ENCODE measurements at regions not wholly inside any gene's neighbourhood (a gene's known extent, or its start where the extent isn't known, plus 50 kb on each side); places are given as distances from the start of the nearest gene placed in this dataset.

GRCh38 chr22:49561976-49562375, 265.7 kb downstream of the BRD1 start:
- RAD21 ChIA-PET (ENCODE audit: low non-redundant PET in 1 of 2, low total read pairs in 2 of 2, uncharacterized antibody in 2 of 2, unreplicated experiment in 2 of 2) = no interaction called here
- Histone ChIP-seq H3K27me3 (ENCODE audit: insufficient read depth, low read length) (peaks cover 7% of the 10 kb centered on the region; the same call in 1 of the 2 replicates), H3K9me2 (ENCODE audit: insufficient read depth) (no peaks in the 10 kb centered on the region), H3K4me2 (ENCODE audit: low read length) (no peak overlapping the region), H3K4me3 (replicated peaks in 1 of 2; ENCODE audit: low read depth in 1 of 2, low read length in 2 of 2) (no peak overlapping the region), H3K79me2 (ENCODE audit: insufficient read depth, low read length) (peaks cover 28% of the 10 kb centered on the region; the same call in 1 of the 2 replicates), H4K20me1 (ENCODE audit: insufficient read depth) (no peaks in the 10 kb centered on the region), H3K9me3 (ENCODE audit: control insufficient read depth in 1 of 2, insufficient read depth in 1 of 2, low read depth in 1 of 2, low read length in 2 of 2) (no peaks in the 10 kb centered on the region), H3K4me1 (ENCODE audit: control insufficient read depth in 1 of 2, insufficient read depth in 2 of 2, low read length in 2 of 2) (no peaks in the 10 kb centered on the region), H3K36me3 (ENCODE audit: control insufficient read depth in 1 of 2, insufficient read depth in 2 of 2, low read length in 2 of 2) (no peaks in the 10 kb centered on the region), H2AFZ (ENCODE audit: low read depth, low read length, poor library complexity, severe bottlenecking) (no peak overlapping the region), H3K27ac (ENCODE audit: low read depth, low read length) (no peak overlapping the region), H3K9ac (ENCODE audit: low read length) (no peak overlapping the region)
- DNase-seq (ENCODE audit: low read depth, low spot score) = no peak
- intact Hi-C loops (cut with micrococcal nuclease) = no loop called here
- ATAC-seq = no peak
- POLR2A ChIA-PET = no interaction called here
- BruUV-seq (replicated peaks) = no TSS peak
- TF ChIP-seq RAD21 (IDR thresholded peaks at IDR 0.05; ENCODE audit: low read depth) = no peak
- no peak for TF ChIP-seq ZBTB33 (IDR thresholded peaks at IDR 0.05; ENCODE audit: extremely low read depth, insufficient replicate concordance, low read length)
- TF ChIP-seq EGR1 (IDR thresholded peaks at IDR 0.05; ENCODE audit: low read depth) = no peak
- no peak for TF ChIP-seq SP1 (IDR thresholded peaks at IDR 0.05; ENCODE audit: low read depth)
- no peak for TF ChIP-seq JUND (IDR thresholded peaks at IDR 0.05)
- no peak for TF ChIP-seq POLR2AphosphoS5 (IDR thresholded peaks at IDR 0.05; ENCODE audit: low read depth, low read length)
- TF ChIP-seq ELF1 (IDR thresholded peaks at IDR 0.05; ENCODE audit: borderline replicate concordance, low read depth) = no peak
- no peak for TF ChIP-seq FOSL1 (IDR thresholded peaks at IDR 0.05; ENCODE audit: low read depth)
- TF ChIP-seq SIN3A (IDR thresholded peaks at IDR 0.05; ENCODE audit: low read depth) = no peak
- TF ChIP-seq ZFX (IDR thresholded peaks at IDR 0.05) = no peak
- TF ChIP-seq EZH2phosphoT487 (IDR thresholded peaks at IDR 0.05; ENCODE audit: borderline replicate concordance) = no peak
- TF ChIP-seq SRF (IDR thresholded peaks at IDR 0.05; ENCODE audit: low read depth) = no peak
- TF ChIP-seq CBX3 (IDR thresholded peaks at IDR 0.05; ENCODE audit: low read depth) = no peak
- no peak for TF ChIP-seq MAX (IDR thresholded peaks at IDR 0.05)
- no peak for TF ChIP-seq REST (IDR thresholded peaks at IDR 0.05; ENCODE audit: low read depth)
- TF ChIP-seq POLR2A (IDR thresholded peaks at IDR 0.05; ENCODE audit: borderline replicate concordance, extremely low read depth, insufficient read depth, insufficient read length) = no peak
- no peak for TF ChIP-seq TCF7L2 (IDR thresholded peaks at IDR 0.05; ENCODE audit: borderline replicate concordance, extremely low read depth, insufficient read depth, insufficient read length)
- TF ChIP-seq YY1 (IDR thresholded peaks at IDR 0.05; ENCODE audit: extremely low read depth, insufficient replicate concordance, low read depth, low read length) = no peak
- TF ChIP-seq CEBPB (IDR thresholded peaks at IDR 0.05; ENCODE audit: low read depth) = no peak
- CTCF ChIA-PET = no interaction called here
